Panc1 (cell line): ENCODE measurements at regions not wholly inside any gene's neighbourhood (a gene's known extent, or its start where the extent isn't known, plus 50 kb on each side); places are given as distances from the start of the nearest gene placed in this dataset.

Experiments
- ATAC-seq: fragments of 200-7000 bp; cut with Tn5 transposase; 2 replicates; pipeline ENCODE4 v1.9.1; 2020; ENCODE audit warnings: mild to moderate bottlenecking, moderate library complexity
- BruUV-seq: library from RNA; stranded (reverse); fragments of 400-500 nt; replicated peaks from 2 replicates; lab custom pipeline; 2021; lab: Mats Ljungman, UMichigan
- CTCF ChIA-PET: fragments of 300-600 bp; sonication (Branson Sonifier 250); formaldehyde crosslinking; loops from one replicate; lab custom pipeline; 2022; ENCODE audit warnings: antibody characterized with exemption; lab: Charles Lee
- POLR2A ChIA-PET: fragments of 300-600 bp; sonication (Branson Sonifier 250); formaldehyde crosslinking; loops from one replicate; lab custom pipeline; 2022; ENCODE audit warnings: antibody characterized with exemption; lab: Charles Lee
- DNase-seq: peaks from one replicate; pipeline ENCODE4 v3.0.0-alpha.2; 2010; ENCODE audit warnings: low read depth, low spot score
- H3K27ac ChIP-seq: 2 replicates; pipeline ENCODE4 v1.5.1; 2011; ENCODE audit warnings: mild to moderate bottlenecking, low read length, inconsistent platforms
- H3K27me3 ChIP-seq: fragments of 200-500 bp; sonication (Bioruptor generic); 2 replicates; pipeline ENCODE4 v1.6.0; 2014; ENCODE audit warnings: low read length, inconsistent platforms; ENCODE audit not compliant: control insufficient read depth, insufficient read depth
- H3K36me3 ChIP-seq: fragments of 200-500 bp; sonication (Bioruptor generic); 2 replicates; pipeline ENCODE4 v1.5.1; 2014; ENCODE audit warnings: inconsistent platforms, mild to moderate bottlenecking, low read length, moderate library complexity; ENCODE audit not compliant: control insufficient read depth, insufficient read depth
- H3K4me1 ChIP-seq: 2 replicates; pipeline ENCODE4 v1.5.1; 2011; ENCODE audit warnings: inconsistent platforms, mild to moderate bottlenecking, low read length, moderate library complexity; ENCODE audit not compliant: control insufficient read depth, insufficient read depth
- H3K4me3 ChIP-seq, 2 experiments: 2 replicates each; pipeline ENCODE4 v1.5.1; 2011 to 2012; ENCODE audit warnings: low read depth in 2 of 2, low read length in 2 of 2, mild to moderate bottlenecking in 2 of 2, inconsistent platforms in 1 of 2, moderate library complexity in 1 of 2
- H3K9me3 ChIP-seq: fragments of 200-500 bp; sonication (Bioruptor generic); 2 replicates; pipeline ENCODE4 v1.5.1; 2014; ENCODE audit warnings: low read depth, mild to moderate bottlenecking, inconsistent platforms, low read length, moderate library complexity; ENCODE audit not compliant: control insufficient read depth, insufficient read depth
- CTCF ChIP-seq: fragments of 450-650 bp; IDR thresholded peaks from 2 replicates; pipeline ENCODE4 v1.5.1; 2017; ENCODE audit warnings: mild to moderate bottlenecking
- POLR2AphosphoS5 ChIP-seq: IDR thresholded peaks from 2 replicates; pipeline ENCODE4 v1.6.1; 2012; ENCODE audit warnings: mild to moderate bottlenecking, low read depth, low read length, moderate library complexity
- REST ChIP-seq, 2 experiments: IDR thresholded peaks; 2 replicates each; pipeline ENCODE4 v1.6.1; 2011 to 2012; ENCODE audit warnings: low read depth in 2 of 2, control low read depth in 1 of 2, low read length in 1 of 2, mild to moderate bottlenecking in 1 of 2, moderate library complexity in 1 of 2; ENCODE audit not compliant: insufficient read depth in 1 of 2
- SIN3A ChIP-seq: IDR thresholded peaks from 2 replicates; pipeline ENCODE4 v1.6.1; 2012; ENCODE audit warnings: low read depth, mild to moderate bottlenecking, low read length, moderate library complexity, borderline replicate concordance; ENCODE audit not compliant: insufficient read depth
- TCF7L2 ChIP-seq: IDR thresholded peaks from 2 replicates; pipeline ENCODE4 v1.6.1; 2011; ENCODE audit warnings: mild to moderate bottlenecking, low read depth, low read length, inconsistent platforms
- in situ Hi-C: cut with HindIII; loops from 2 replicates; pipeline ENCODE4 v1.10.0; 2016; ENCODE audit warnings: low sequenced_read_pairs, low pct_unique_long_range_greater_than_20kb
- intact Hi-C: fragments of 100-400 bp; cut with micrococcal nuclease; formaldehyde crosslinking; loops from one replicate; pipeline ENCODE4 v1.10.0; 2022; ENCODE audit not compliant: unreplicated experiment

GRCh38 chr2:187819624-187820023 is 265.4 kb upstream of the TFPI start:
- ChIA-PET CTCF (interaction anchor here (0.6 kb wide), 1 partner anchor 218 kb away, joined by 3 read pairs; no protein-coding TSS in a partner anchor), POLR2A (no interaction called here)
- DNase-seq (no peak), ATAC-seq (no peak)
- TF ChIP-seq POLR2AphosphoS5 (no peak), REST (IDR thresholded peaks at IDR 0.05; ENCODE audit: insufficient read depth in 1 of 2, low read depth in 2 of 2, low read length in 1 of 2) (no peak), CTCF (no peak), TCF7L2 (no peak), SIN3A (no peak)
- Histone ChIP-seq H3K4me1 (no peaks in the 10 kb centered on the region), H3K4me3 (no peak overlapping the region), H3K9me3 (0 out of 2 replicates have a peak, but pooled peaks cover 2% of the 10 kb centered on the region), H3K27me3 (no peaks in the 10 kb centered on the region), H3K36me3 (no peaks in the 10 kb centered on the region), H3K27ac (no peak overlapping the region)
- in situ Hi-C loops (no loop called here), intact Hi-C loops (no loop called here)
- no TSS peak for BruUV-seq

DNA sequence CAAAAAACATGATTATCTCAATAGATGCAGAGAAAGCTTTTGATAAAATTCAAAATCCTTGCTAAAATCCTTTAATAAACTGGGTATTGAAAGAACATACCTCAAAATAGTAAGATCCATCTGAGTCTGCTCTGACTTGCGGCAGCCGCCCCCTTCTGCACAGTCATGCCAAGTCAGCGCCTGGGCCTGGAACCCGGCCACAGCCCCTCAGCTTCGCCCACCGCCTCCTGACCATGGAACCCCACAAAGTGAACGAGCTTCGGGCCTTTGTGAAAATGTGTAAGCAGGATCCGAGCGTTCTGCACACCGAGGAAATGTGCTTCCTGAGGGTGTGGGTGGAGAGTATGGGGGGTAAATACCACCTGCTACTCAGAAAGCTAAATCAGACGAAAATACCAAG is 270.9 kb upstream of the TFPI start:
- DNase-seq (no peak), ATAC-seq (no peak)
- no TSS peak for BruUV-seq
- ChIA-PET POLR2A (no interaction called here), CTCF (no interaction called here)
- H3K9me3 ChIP-seq = no peaks in the 10 kb centered on the region
- H3K4me3 ChIP-seq = no peak overlapping the region
- H3K4me1 ChIP-seq = no peaks in the 10 kb centered on the region
- no peak overlapping the region for H3K27ac ChIP-seq
- H3K36me3 ChIP-seq = no peaks in the 10 kb centered on the region
- no peaks in the 10 kb centered on the region for H3K27me3 ChIP-seq
- intact Hi-C loops = no loop called here
- in situ Hi-C loops = no loop called here
- TF ChIP-seq POLR2AphosphoS5 = no peak
- no peak for TF ChIP-seq REST (IDR thresholded peaks at IDR 0.05; ENCODE audit: insufficient read depth in 1 of 2, low read depth in 2 of 2, low read length in 1 of 2)
- no peak for TF ChIP-seq SIN3A
- no peak for TF ChIP-seq CTCF
- no peak for TF ChIP-seq TCF7L2
